Ramos (cell line): ENCODE measurements at regions not wholly inside any gene's neighbourhood (a gene's known extent, or its start where the extent isn't known, plus 50 kb on each side); places are given as distances from the start of the nearest gene placed in this dataset.

Experiments
- in situ Hi-C: fragments of 300-500 bp; cut with MboI; formaldehyde crosslinking; loops from one replicate; pipeline ENCODE4 v1.14.3; 2022; ENCODE audit warnings: low sequenced_read_pairs; ENCODE audit not compliant: unreplicated experiment

- in situ Hi-C loops = no loop called here
These were observed 197.6 kb upstream of the HNRNPA3 start for GRCh38 chr2:177014946-177015345.

- in situ Hi-C loops = no loop called here
These were observed 197.2 kb upstream of the HNRNPA3 start for GRCh38 chr2:177015356-177015923.

GRCh38 chr2:177020524-177021119 lies 192.0 kb upstream of the HNRNPA3 start:
- in situ Hi-C loops = no loop called here

- in situ Hi-C loops = no loop called here
These were observed 190.8 kb upstream of the HNRNPA3 start for GRCh38 chr2:177021706-177022343.

- in situ Hi-C loops = no loop called here
These were observed 187.8 kb upstream of the HNRNPA3 start for GRCh38 chr2:177024765-177025164.

GRCh38 chr2:177026253-177026652 lies 186.3 kb upstream of the HNRNPA3 start:
- in situ Hi-C loops = no loop called here

- in situ Hi-C loops = no loop called here
These were observed 185.6 kb upstream of the HNRNPA3 start for GRCh38 chr2:177026956-177027355.

- in situ Hi-C loops = no loop called here
These were observed 184.3 kb upstream of the HNRNPA3 start for GRCh38 chr2:177028296-177028695.

- in situ Hi-C loops = no loop called here
These were observed 183.5 kb upstream of the HNRNPA3 start for GRCh38 chr2:177029075-177029474.

GRCh38 chr2:177029501-177029900 lies 183.1 kb upstream of the HNRNPA3 start:
- in situ Hi-C loops = no loop called here

GRCh38 chr2:177029901-177030300 lies 182.7 kb upstream of the HNRNPA3 start:
- in situ Hi-C loops = no loop called here

GRCh38 chr2:177030451-177031105 lies 182.0 kb upstream of the HNRNPA3 start:
- in situ Hi-C loops = no loop called here

GRCh38 chr2:177031438-177032180 lies 181.0 kb upstream of the HNRNPA3 start:
- in situ Hi-C loops = no loop called here

- in situ Hi-C loops = no loop called here
These were observed 175.8 kb upstream of the HNRNPA3 start for GRCh38 chr2:177036747-177037146.

- in situ Hi-C loops = no loop called here
These were observed 175.0 kb upstream of the HNRNPA3 start for GRCh38 chr2:177037569-177037968.

- in situ Hi-C loops = no loop called here
These were observed 173.7 kb upstream of the HNRNPA3 start for GRCh38 chr2:177038787-177039484.

GRCh38 chr2:177042311-177042710 lies 170.3 kb upstream of the HNRNPA3 start:
- in situ Hi-C loops = no loop called here

GRCh38 chr2:177044671-177045070 lies 167.9 kb upstream of the HNRNPA3 start:
- in situ Hi-C loops = no loop called here

- in situ Hi-C loops = no loop called here
These were observed 163.6 kb upstream of the HNRNPA3 start for GRCh38 chr2:177048981-177049380.

- in situ Hi-C loops = no loop called here
These were observed 161.3 kb upstream of the HNRNPA3 start for GRCh38 chr2:177051278-177051677.
